ENCODE measurements at regions not wholly inside any gene's neighbourhood (a gene's known extent, or its start where the extent isn't known, plus 50 kb on each side); places are given as distances from the start of the nearest gene placed in this dataset.

- TF ChIP-seq, protein P1, sequence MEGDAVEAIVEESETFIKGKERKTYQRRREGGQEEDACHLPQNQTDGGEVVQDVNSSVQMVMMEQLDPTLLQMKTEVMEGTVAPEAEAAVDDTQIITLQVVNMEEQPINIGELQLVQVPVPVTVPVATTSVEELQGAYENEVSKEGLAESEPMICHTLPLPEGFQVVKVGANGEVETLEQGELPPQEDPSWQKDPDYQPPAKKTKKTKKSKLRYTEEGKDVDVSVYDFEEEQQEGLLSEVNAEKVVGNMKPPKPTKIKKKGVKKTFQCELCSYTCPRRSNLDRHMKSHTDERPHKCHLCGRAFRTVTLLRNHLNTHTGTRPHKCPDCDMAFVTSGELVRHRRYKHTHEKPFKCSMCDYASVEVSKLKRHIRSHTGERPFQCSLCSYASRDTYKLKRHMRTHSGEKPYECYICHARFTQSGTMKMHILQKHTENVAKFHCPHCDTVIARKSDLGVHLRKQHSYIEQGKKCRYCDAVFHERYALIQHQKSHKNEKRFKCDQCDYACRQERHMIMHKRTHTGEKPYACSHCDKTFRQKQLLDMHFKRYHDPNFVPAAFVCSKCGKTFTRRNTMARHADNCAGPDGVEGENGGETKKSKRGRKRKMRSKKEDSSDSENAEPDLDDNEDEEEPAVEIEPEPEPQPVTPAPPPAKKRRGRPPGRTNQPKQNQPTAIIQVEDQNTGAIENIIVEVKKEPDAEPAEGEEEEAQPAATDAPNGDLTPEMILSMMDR (IDR thresholded peaks at IDR 0.05 in 2 of 3, conservative IDR thresholded peaks at IDR 0.05 in 1 of 3; ENCODE audit: borderline replicate concordance in 1 of 3, insufficient read depth in 1 of 3, low read depth in 2 of 3, low read length in 2 of 3), result no peak
- TF ChIP-seq, protein P2, sequence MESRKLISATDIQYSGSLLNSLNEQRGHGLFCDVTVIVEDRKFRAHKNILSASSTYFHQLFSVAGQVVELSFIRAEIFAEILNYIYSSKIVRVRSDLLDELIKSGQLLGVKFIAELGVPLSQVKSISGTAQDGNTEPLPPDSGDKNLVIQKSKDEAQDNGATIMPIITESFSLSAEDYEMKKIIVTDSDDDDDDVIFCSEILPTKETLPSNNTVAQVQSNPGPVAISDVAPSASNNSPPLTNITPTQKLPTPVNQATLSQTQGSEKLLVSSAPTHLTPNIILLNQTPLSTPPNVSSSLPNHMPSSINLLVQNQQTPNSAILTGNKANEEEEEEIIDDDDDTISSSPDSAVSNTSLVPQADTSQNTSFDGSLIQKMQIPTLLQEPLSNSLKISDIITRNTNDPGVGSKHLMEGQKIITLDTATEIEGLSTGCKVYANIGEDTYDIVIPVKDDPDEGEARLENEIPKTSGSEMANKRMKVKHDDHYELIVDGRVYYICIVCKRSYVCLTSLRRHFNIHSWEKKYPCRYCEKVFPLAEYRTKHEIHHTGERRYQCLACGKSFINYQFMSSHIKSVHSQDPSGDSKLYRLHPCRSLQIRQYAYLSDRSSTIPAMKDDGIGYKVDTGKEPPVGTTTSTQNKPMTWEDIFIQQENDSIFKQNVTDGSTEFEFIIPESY (IDR thresholded peaks at IDR 0.05; ENCODE audit: extremely low read depth, insufficient replicate concordance, low read length), result no peak
- TF ChIP-seq POLR2AphosphoS5 (IDR thresholded peaks at IDR 0.05; ENCODE audit: low read depth, low read length) (no peak), POLR2A (IDR thresholded peaks at IDR 0.05; ENCODE audit: borderline replicate concordance, extremely low read depth, insufficient read depth, insufficient read length) (no peak), EZH2 (IDR thresholded peaks at IDR 0.05) (no peak), MAX (IDR thresholded peaks at IDR 0.05) (no peak), YY1 (IDR thresholded peaks at IDR 0.05; ENCODE audit: extremely low read depth, insufficient replicate concordance, low read depth, low read length) (no peak), SIN3A (IDR thresholded peaks at IDR 0.05; ENCODE audit: low read depth) (no peak), EGR1 (IDR thresholded peaks at IDR 0.05; ENCODE audit: low read depth) (no peak), EZH2phosphoT487 (IDR thresholded peaks at IDR 0.05; ENCODE audit: borderline replicate concordance) (no peak)
Measured at GRCh38 chr5:108669462-108669861, 78.2 kb upstream of the FER start.
